ENCODE measurements at regions not wholly inside any gene's neighbourhood (a gene's known extent, or its start where the extent isn't known, plus 50 kb on each side); places are given as distances from the start of the nearest gene placed in this dataset.

DNA sequence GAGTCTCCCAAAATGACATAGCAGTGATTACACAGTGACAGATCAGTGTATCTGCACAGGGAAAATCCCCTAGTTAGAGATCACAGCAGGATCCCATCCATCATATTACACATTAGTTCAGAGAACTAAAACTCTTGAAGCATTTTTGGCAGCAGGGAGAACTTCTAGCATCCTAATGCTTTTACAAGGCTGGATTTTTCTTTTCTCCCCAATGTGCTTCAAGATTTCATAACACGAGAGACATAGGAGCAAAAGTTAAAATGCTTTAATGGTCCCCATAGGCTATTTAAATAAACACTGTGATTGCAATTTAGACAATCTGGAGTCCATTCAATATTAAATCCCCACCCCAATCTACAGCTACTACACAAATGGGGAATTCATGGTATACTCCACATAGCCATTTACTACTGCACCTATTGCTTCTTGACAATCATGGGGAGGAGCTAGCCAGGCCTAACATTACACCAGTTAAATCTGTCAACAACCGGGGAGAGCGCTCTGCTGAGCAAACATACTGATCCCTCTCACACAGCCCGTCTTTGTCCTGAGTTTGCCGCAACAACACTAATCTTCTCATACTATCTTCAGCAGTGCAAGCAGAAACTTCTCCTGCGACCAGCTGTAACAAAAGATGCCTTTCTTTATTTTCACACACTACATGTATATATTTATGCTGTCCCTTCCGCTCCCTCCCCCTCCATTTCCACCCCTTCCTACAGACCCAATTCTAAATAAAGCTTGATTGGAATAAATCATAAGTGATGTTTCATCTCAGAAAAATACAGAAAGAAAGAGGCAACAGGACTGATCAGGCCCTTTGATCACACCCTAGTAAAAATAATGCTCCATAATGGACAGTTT, 120.3 kb upstream of the SOX5 start:
- peak; percentile 100 for DNase-seq

GRCh38 chr12:24066865-24067264, 117.4 kb upstream of the SOX5 start:
- DNase-seq: peak; percentile 64

GRCh38 chr12:24066097-24066496, 116.6 kb upstream of the SOX5 start:
- no peak for DNase-seq

GRCh38 chr12:24062642-24063245, 113.3 kb upstream of the SOX5 start:
- DNase-seq: no peak

DNA sequence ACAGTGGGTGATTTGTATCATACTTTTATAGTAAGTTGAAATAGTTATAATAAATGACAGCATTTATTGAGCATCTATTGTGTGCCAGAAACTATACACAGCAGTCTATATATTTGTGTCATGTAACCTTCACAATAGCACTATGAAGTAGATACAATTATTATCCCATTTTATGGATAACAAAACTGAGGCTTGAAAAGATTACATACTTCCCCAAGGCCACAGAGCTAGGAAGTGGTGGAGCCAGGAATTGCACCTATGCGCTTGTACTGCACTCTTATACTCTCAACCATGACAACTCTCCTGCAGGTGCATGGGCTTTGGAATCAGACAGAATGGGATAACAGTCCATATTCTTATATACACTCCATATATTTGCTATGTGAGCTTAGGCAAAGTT, 110.6 kb upstream of the SOX5 start:
- DNase-seq: peak; percentile 72

DNA sequence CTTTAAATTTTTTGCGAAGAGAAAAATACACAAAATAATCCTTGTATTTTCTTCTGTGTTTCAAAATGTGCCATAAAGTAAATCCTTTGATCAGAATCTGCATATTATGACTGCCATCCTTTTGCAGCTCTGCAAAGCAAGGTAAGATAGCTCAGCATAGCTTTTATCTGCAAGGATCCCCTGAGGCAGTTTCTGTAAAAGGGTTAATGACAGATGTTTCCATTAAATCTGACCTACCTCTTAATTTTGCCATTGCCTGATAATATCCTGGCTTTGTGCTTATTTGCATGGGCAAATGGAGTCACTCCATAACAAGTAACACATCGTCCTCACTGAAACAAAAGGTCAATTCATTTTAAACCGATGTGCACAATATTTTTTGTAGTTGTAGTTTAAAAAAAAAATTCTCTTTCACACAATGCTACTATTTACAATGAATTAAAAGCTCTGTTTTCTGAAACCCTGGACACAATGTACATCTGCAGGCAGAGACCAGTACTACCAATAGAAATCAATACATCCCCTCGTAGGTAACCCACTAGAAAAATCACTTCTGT, 108.5 kb upstream of the SOX5 start:
- DNase-seq: no peak

DNA sequence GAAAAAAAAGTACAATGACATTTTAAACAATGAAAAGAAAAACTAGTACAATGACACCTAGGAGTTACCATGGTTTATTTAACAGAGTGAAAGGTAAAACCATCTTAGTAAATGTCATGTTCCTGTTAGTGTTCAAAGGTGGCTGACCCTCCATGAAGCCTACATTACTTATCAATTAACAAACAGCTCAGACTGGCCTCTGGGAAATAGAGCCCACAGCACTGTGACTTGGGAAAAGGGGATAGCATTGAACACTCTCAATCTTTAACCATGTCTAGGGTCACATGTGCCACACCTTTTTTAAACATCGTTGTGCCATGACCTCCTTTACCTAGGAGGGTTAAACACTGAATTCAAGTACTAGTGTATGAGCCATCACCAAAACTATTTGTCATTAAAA, 106.3 kb upstream of the SOX5 start:
- no peak for DNase-seq

- no peak for DNase-seq
Observed at GRCh38 chr12:24054416-24054815, 104.9 kb upstream of the SOX5 start.

- no peak for DNase-seq
Observed at GRCh38 chr12:24049728-24050127, 100.3 kb upstream of the SOX5 start.

DNA sequence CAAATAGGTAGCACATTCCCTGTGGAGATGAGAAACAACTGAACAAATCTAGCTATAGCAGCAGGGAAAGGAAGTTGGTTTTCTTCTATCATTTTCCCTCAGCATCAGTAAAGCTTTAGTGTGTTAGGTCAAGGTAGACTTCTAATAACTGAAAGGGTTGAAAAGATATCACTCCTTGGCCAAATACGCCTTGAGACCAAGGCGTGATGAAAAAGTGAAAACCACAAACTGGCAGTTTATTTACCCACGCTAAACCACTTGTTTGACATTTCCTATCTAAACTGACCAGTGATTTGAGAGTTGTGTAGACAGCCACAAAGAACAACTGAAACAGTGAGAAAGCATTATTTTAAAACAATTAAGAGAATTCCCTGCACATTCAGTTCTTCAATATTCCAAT, 99.6 kb upstream of the SOX5 start:
- DNase-seq: no peak

DNA sequence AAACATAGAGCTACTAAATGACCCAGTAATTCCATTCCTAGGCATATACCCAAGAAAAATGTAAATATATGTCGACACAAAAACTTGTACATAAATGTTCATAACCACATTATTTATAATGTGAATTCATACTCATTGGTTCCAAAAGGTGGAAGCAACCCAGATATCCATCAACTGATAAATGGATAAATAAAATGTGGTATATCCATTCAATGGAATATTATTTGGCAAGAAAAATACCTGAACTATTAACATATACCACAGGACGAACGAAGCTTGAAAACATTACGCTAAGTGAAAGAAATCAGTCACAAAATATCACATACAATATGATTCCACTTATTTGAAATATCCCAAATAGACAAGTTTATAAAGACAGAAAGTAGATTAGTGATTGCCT, 99.0 kb upstream of the SOX5 start:
- no peak for DNase-seq

- no peak for DNase-seq
Observed at GRCh38 chr12:24047326-24047725, 97.9 kb upstream of the SOX5 start.

DNA sequence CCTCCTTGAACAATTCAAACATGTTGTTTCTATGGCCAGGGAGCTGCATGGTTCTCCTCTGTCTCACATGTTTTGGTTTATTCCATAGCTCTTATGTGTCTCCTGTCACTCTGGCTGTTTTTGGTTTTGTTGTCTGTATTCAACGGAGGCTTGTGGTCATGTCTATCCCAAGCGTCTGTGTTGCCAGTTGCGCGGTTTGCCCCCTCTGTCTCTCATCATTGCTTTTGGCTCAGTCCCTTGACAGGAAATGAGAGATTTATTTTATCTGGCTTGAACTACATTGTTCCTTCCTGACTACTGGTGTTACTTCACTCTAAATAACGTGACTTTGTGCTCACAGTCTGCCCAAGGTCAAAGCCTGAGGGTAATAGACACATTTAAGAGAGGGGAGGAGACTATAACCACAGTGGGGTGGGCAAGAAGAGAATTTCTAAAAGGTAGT, 96.4 kb upstream of the SOX5 start:
- no peak for DNase-seq

DNA sequence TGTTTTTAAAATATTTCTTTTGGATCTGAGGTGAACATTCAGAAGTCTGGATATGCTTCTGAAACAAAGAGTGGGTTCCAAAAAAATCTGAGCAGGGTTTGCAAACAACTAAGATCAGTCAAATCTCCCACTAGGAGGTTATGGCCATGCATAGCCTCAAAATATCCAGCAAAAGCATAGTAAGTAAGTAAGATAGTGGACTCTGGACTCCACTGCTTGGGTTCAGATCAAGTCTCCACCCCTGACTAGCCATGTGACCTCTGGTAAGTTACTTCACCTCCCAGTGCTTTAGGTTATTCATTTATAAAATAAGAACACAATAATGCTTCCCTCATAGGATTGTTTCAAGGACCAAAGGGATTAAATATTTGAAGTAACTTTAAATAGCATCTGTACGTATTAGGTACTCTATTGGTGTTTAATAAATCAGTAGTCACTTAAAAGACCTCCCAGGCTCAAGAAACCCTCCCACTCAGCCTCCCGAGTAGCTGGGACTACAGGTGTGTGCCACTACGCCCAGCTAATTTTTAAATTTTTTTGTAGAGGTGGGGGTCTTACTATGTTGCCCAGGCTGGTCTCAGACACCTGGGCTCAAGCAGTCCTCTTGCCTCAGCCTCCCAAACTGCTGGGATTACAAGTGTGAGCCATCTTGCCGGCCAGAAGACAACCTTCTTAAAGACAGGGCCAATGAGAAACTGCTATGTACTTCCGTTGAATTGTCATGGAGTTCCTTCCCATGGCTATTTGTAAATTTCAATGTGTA, 95.7 kb upstream of the SOX5 start:
- DNase-seq: peak; percentile 75

DNA sequence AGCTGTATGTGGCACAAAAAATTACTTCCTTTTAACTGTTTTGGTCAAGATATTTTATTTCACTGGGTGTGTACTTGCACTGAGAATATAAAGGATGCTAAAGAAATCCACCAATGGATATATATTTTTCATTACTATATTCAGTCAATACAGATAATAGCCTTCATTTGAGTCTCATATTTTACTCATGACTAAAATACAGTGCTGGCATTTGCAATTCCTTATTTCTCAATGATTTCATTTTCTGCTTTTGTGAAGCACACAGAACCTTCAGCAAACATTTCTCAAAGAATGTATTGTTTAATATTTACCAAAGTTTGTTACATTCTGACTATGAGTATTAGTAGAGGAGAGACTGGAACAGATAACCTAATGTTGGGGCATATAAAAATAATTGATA, 93.2 kb upstream of the SOX5 start:
- DNase-seq: no peak

DNA sequence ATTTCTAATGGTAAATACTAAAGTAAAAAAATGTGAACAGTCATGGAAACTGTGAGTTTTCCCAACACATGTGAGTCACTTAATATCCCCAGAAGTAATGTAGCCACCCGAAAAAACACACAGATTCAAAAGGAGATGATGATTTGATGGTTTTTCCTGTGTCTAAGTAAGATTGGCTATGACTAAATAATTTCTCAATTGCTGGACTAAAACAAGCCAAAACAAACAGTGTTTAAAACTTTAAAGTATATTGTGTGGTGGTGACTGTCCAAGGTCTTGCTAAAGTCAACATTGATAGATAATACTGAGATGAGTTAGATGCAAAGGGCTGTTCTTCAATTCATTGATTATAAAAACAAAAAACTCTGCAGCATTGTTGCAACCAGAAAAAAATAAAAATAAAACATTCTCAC, 89.6 kb upstream of the SOX5 start:
- no peak for DNase-seq

DNA sequence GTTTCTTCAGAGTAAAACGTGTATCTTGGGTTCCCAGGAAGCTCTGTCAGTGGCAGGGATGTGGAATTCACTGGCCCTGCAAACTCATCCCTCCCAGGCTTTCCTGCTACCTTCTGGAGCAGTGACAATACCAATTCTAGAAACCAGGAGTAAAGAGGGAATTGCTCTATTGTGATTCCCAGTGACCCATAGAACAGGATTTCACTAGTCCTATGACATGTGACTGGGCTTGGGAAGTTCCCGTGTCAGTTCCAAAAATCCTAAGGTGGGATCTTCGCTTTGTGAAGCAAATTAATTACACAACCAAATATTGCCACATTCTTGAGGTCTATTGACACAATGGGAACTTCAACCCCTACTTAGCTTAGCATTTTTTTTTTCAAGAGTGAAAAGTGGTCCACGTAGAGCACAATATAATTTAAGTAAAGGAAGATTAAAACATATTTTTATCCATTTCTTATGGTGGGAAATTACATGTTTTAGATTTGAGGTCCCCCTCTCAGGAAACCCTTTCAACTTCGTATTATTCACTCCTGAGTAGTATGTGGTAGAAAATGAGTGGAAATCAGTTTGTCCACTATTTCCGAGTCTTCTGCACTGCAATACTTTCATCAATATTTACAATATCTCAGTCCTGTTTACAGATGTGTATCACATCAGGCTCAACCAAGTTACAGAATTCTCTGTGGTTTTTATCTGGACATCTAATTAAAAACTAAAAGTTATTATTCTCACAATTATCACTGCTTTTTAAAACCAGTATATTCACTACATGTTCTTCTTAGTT, 88.9 kb upstream of the SOX5 start:
- DNase-seq: no peak

DNA sequence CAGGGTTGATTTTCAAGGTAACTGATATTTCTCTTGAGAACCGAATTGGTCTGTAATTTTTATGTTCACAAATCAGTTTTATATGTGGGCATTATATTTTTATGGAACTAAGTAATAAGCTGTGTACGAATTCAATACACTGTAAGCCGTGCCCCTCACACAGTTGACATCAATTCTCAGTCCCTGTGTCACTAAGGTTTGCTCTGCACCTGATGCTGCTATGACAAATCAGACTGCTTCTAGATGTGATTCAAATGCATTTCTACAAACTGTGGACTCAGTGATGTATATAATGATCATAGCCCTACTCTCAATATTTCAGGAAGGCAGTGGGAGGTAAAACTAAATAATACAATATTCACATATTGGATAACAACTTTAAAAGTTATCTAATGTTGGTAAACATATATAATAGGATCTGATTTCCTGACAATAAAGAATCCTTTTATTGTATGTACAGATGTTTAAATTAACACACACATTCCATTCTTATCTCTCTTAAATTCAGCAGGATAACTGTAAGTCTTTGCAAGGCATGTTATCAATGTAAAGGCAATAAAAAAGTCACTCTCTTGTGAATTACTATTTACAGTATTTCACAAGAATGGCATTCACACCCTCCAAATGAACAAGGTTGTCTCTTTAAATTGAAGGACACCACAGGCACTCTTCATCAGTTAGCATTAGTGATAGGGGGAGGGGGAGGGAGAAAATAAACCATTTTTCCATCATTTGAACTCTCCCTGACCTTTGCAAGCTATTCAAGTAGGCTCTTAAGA, 87.2 kb upstream of the SOX5 start:
- no peak for DNase-seq

DNA sequence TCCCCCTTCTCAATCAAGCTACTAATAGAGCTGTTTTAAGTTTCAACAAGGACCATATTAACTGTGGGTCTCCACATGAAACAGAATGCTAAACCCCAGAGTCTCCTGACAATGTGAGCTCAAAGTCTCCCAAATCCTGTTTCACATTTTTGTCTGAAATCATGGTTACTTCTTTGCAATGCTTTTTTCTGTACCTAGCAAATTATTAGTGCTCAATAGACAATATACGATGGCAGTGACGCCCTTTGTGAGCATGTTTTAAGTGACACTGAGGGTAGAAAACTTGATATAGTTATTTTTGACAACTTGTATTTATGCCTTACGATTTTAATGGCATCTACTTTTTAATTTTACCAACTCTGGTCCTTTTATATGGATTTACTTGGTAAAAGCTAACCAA, 85.4 kb upstream of the SOX5 start:
- DNase-seq: no peak

GRCh38 chr12:24034160-24034559, 84.7 kb upstream of the SOX5 start:
- no peak for DNase-seq

DNA sequence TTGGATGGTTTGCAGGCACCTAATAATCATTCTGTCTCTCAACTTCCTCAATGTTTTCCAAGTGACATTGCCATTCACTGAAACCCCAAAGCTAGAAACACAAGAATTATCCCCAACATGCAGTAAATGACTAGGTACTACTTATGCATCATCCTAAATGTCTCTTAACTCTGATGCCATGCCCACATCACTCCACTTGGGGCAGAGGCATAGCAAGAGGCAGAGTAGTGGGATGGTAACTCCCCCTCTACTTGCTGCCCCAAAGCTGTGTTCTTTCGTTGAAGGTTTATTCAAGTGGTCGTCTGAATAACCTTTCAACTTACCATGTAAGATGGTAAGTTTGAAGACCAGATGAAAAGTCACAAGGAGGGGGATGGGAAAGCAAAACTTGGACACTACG, 77.9 kb upstream of the SOX5 start:
- DNase-seq: peak; percentile 69
